GM23248 (cell line): ENCODE measurements at regions not wholly inside any gene's neighbourhood (a gene's known extent, or its start where the extent isn't known, plus 50 kb on each side); places are given as distances from the start of the nearest gene placed in this dataset.

ENCODE experiments used
- DNase-seq: peaks from one replicate; pipeline ENCODE4 v3.0.0-alpha.2; 2015
- H2AFZ ChIP-seq: fragments of 200-600 bp; sonication (generic); 2 replicates; pipeline ENCODE4 v1.6.1; 2016; ENCODE audit warnings: antibody characterized with exemption
- H3F3A ChIP-seq: fragments of 200-600 bp; sonication (generic); 2 replicates; pipeline ENCODE4 v1.6.1; 2016; ENCODE audit warnings: mild to moderate bottlenecking, antibody characterized with exemption, mixed run types; ENCODE audit not compliant: insufficient read depth
- H3K27ac ChIP-seq: fragments of 200-600 bp; sonication (generic); 2 replicates; pipeline ENCODE4 v1.5.1; 2016; ENCODE audit warnings: mild to moderate bottlenecking
- H3K27me3 ChIP-seq: fragments of 200-600 bp; sonication (generic); replicated peaks from 2 replicates; pipeline ENCODE4 v1.6.1; 2016; ENCODE audit warnings: mild to moderate bottlenecking; ENCODE audit not compliant: insufficient read depth
- H3K36me3 ChIP-seq: fragments of 200-600 bp; sonication (generic); 2 replicates; pipeline ENCODE4 v1.6.1; 2016; ENCODE audit warnings: low read depth, mild to moderate bottlenecking
- H3K4me1 ChIP-seq: fragments of 200-600 bp; sonication (generic); 2 replicates; pipeline ENCODE4 v1.6.1; 2016; ENCODE audit warnings: mild to moderate bottlenecking; ENCODE audit not compliant: insufficient read depth
- H3K4me2 ChIP-seq: fragments of 200-600 bp; sonication (generic); one replicate; pipeline ENCODE4 v1.6.1; 2016; ENCODE audit warnings: mild to moderate bottlenecking; ENCODE audit not compliant: unreplicated experiment
- H3K4me3 ChIP-seq: fragments of 200-600 bp; sonication (generic); 2 replicates; pipeline ENCODE4 v1.5.1; 2016; ENCODE audit warnings: mild to moderate bottlenecking
- H3K79me2 ChIP-seq: fragments of 200-600 bp; sonication (generic); 2 replicates; pipeline ENCODE4 v1.6.1; 2016; ENCODE audit warnings: mild to moderate bottlenecking; ENCODE audit not compliant: insufficient read depth
- H3K9ac ChIP-seq: fragments of 200-600 bp; sonication (generic); 2 replicates; pipeline ENCODE4 v1.6.1; 2016; ENCODE audit warnings: mild to moderate bottlenecking
- H3K9me2 ChIP-seq: fragments of 200-600 bp; sonication (generic); 2 replicates; pipeline ENCODE4 v1.6.1; 2016; ENCODE audit warnings: mixed run types, mild to moderate bottlenecking, moderate library complexity; ENCODE audit not compliant: insufficient read depth
- H3K9me3 ChIP-seq: fragments of 200-600 bp; sonication (generic); one replicate; pipeline ENCODE4 v1.6.1; 2017; ENCODE audit warnings: low read depth
- H4K20me1 ChIP-seq: fragments of 200-600 bp; sonication (generic); 2 replicates; pipeline ENCODE4 v1.6.0; 2016; ENCODE audit not compliant: insufficient read depth
- EZH2 ChIP-seq: fragments of 200-600 bp; sonication (generic); IDR thresholded peaks from 2 replicates; pipeline ENCODE4 v1.6.1; 2018; ENCODE audit warnings: antibody characterized with exemption, mild to moderate bottlenecking; ENCODE audit not compliant: insufficient read depth, poor library complexity, severe bottlenecking
- EZH2phosphoT487 ChIP-seq: fragments of 200-600 bp; sonication (generic); IDR thresholded peaks from 2 replicates; pipeline ENCODE4 v1.6.1; 2018; ENCODE audit warnings: antibody characterized with exemption, moderate library complexity, mild to moderate bottlenecking, low read depth; ENCODE audit not compliant: insufficient read depth
- WGBS, 2 experiments: methylation state at CpG; one replicate each; pipeline ENCODE4 v1.1.6; 2015 to 2017; ENCODE audit warnings: low lambda C conversion rate in 2 of 2, low coverage in 1 of 2; ENCODE audit errors: missing lambda C conversion rate in 2 of 2; 5-methylcytosine and 5-hydroxymethylcytosine counted together
- in situ Hi-C: fragments of 300-500 bp; cut with MboI; formaldehyde crosslinking; loops from 2 replicates; pipeline ENCODE4 v1.15.0; 2020

DNA sequence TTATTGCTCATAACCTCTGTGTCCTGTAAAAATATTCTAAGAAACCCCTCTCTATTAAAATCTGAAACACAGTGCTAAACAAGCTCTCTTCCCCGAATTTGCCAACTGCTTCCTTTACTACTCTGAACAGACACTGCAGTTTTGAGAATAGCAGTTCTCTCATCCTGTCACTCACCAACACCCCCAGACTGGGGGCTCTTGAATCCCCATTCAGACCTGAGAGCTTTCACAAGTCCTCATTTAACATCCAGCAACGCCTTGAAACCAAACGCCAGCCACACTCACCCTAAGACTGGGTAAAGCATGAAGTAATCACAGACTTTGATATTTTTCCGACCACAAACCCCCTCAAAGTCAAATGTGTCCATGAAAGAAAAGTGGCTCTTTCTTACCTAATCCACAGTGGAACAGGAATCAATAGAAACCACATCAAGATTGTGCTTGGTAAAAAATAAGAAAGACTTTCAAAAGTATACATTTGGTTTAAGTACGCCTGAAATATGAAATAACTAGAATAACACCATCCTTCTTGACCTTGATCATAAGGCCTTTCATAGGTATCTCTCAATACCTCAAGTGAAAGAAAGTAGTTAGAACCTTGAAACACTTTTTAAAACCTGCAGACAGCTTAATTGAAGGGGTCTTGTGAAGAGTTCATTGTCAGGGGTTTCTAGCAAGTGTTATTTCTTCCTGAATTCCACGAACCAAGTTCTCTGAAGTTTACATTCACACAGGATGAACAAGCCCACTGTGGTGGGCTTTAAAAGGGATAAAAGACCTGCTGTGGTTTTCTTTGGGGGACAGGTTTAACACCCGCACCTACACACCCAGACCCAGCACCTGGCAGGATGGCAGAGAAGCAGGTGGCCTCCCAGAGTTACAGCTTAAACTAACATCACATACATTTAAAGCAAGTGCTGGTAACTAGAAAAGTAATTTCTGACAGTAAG, 412.6 kb downstream of the MLLT3 start:
- H3K4me2 ChIP-seq = no peak overlapping the region
- H4K20me1 ChIP-seq = no peaks in the 10 kb centered on the region
- H3K36me3 ChIP-seq = no peaks in the 10 kb centered on the region
- H3K79me2 ChIP-seq = no peaks in the 10 kb centered on the region
- no peak for TF ChIP-seq EZH2
- TF ChIP-seq EZH2phosphoT487 = no peak
- no peaks in the 10 kb centered on the region for H3K9me3 ChIP-seq
- H3F3A ChIP-seq = no peaks in the 10 kb centered on the region
- DNase-seq = no peak
- peaks cover 12% of the 10 kb centered on the region; the same call in 1 of the 2 replicates for H3K27me3 ChIP-seq
- in situ Hi-C loops = no loop called here
- H3K9ac ChIP-seq = no peak overlapping the region
- no peak overlapping the region for H3K27ac ChIP-seq
- H3K9me2 ChIP-seq = no peaks in the 10 kb centered on the region
- H2AFZ ChIP-seq = no peak overlapping the region
- WGBS, 2 experiments = 60 to 61% methylated on average over 7 of the region's 7 CpGs
- peaks cover 7% of the 10 kb centered on the region; the same call in 1 of the 2 replicates for H3K4me1 ChIP-seq
- H3K4me3 ChIP-seq = no peak overlapping the region

DNA sequence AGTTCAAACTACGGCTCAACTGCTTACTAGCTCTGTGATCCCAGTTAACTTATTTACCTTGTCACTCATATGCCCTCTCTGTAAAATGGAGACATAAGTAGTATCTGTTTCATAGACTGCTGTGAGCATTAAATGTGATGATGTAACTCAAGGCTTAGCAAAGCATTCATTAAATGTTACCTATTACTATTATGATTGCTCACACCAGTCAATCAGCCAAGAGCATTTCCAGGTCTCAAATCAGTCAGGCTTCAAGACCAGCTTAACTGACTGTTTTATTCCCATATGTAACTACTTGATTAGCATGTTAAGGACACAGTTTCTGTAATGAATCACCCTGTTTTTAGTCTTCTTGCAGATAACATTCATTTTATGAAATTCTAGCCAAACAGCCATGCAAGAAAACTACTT, 413.3 kb downstream of the MLLT3 start:
- 93 to 94% methylated on average over 1 of the region's 1 CpG for WGBS, 2 experiments

DNA sequence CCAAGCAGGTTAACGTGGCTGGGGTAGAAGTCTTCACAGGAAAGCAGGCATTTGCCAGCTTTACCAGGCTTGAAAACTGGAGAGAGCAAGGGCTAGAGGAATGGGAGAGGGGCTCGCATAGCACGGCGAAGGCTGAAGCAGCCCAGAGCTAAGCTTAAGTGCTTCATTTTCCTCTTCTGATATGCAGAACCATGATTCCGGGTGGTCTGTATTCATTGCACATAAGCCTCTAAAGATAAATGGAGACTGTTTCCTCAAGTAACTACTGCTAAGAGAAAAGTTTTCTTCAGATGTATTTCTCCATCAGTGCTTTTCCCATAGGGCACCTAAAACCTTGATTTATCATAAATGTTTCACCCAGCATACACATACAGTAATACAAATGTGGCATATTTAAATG, 414.1 kb downstream of the MLLT3 start:
- Histone ChIP-seq H3K27ac (no peak overlapping the region), H3K9ac (no peak overlapping the region), H3K4me1 (peaks cover 7% of the 10 kb centered on the region; the same call in 1 of the 2 replicates), H4K20me1 (no peaks in the 10 kb centered on the region), H3K9me2 (no peaks in the 10 kb centered on the region), H3K4me2 (no peak overlapping the region), H3K79me2 (no peaks in the 10 kb centered on the region), H3K4me3 (no peak overlapping the region), H3K36me3 (no peaks in the 10 kb centered on the region), H3K9me3 (no peaks in the 10 kb centered on the region), H2AFZ (no peak overlapping the region), H3K27me3 (peaks cover 12% of the 10 kb centered on the region; the same call in 1 of the 2 replicates), H3F3A (no peaks in the 10 kb centered on the region)
- TF ChIP-seq EZH2phosphoT487 (no peak), EZH2 (no peak)
- in situ Hi-C loops = no loop called here
- WGBS, 2 experiments = 81% methylated on average over 5 of the region's 5 CpGs
- no peak for DNase-seq

More for the DNA sequence above, 413.3 kb downstream of the MLLT3 start:
- H2AFZ ChIP-seq = no peak overlapping the region
- DNase-seq = no peak
- no peaks in the 10 kb centered on the region for H3K36me3 ChIP-seq
- H3K9me2 ChIP-seq = no peaks in the 10 kb centered on the region
- TF ChIP-seq EZH2phosphoT487 = no peak
- TF ChIP-seq EZH2 = no peak
- no peak overlapping the region for H3K9ac ChIP-seq
- no peak overlapping the region for H3K27ac ChIP-seq
- H3K4me3 ChIP-seq = no peak overlapping the region
- no peaks in the 10 kb centered on the region for H3F3A ChIP-seq
- no peaks in the 10 kb centered on the region for H3K79me2 ChIP-seq
- in situ Hi-C loops = no loop called here
- H3K9me3 ChIP-seq = no peaks in the 10 kb centered on the region
- no peaks in the 10 kb centered on the region for H4K20me1 ChIP-seq
- H3K27me3 ChIP-seq = peaks cover 12% of the 10 kb centered on the region; the same call in 1 of the 2 replicates
- no peak overlapping the region for H3K4me2 ChIP-seq
- peaks cover 7% of the 10 kb centered on the region; the same call in 1 of the 2 replicates for H3K4me1 ChIP-seq

DNA sequence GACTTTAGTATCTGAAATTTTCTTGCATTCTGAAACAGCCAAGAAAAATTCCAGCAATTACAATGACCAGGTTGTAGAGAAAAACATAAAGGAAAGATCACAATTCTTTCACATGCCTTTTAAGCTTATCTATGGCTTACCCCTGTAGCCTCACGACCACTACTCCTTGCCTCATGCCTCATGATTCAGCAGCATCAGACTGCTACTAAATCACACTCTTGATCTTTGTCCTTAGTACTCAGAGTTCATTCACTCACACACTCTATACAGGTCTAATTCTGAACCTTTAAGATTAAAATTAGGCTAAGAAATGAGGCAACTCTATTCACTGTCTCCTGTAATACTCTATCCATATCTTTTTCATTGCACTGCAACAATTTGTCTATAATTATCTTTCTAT, 415.1 kb downstream of the MLLT3 start:
- H3K4me1 ChIP-seq = peaks cover 7% of the 10 kb centered on the region; the same call in 1 of the 2 replicates

More for the DNA sequence above, 415.1 kb downstream of the MLLT3 start:
- Histone ChIP-seq H3K36me3 (no peaks in the 10 kb centered on the region), H3K4me3 (no peak overlapping the region), H2AFZ (no peak overlapping the region), H3K79me2 (no peaks in the 10 kb centered on the region), H3F3A (no peaks in the 10 kb centered on the region), H3K9me2 (no peaks in the 10 kb centered on the region), H4K20me1 (no peaks in the 10 kb centered on the region), H3K27me3 (peaks cover 19% of the 10 kb centered on the region), H3K4me2 (no peak overlapping the region), H3K9me3 (no peaks in the 10 kb centered on the region), H3K27ac (no peak overlapping the region), H3K9ac (no peak overlapping the region)
- WGBS, 2 experiments = 37 to 43% methylated on average over 1 of the region's 1 CpG
- DNase-seq = no peak
- TF ChIP-seq EZH2 = no peak
- no peak for TF ChIP-seq EZH2phosphoT487
- in situ Hi-C loops = no loop called here
